Renal pelvis (tissue), 1 donor: ENCODE measurements at regions not wholly inside any gene's neighbourhood (a gene's known extent, or its start where the extent isn't known, plus 50 kb on each side); places are given as distances from the start of the nearest gene placed in this dataset.
"Not testable (repeated sequence)": the region's sequence is repeated elsewhere in the genome, so short reads cannot be mapped to it uniquely, and the experiment has no call there.

Source experiments
- DNase-seq: peaks from one replicate; pipeline ENCODE4 v3.0.0-alpha.2; 2013

GRCh38 chr9:108040783-108041182 is 551.2 kb upstream of the KLF4 start:
- no peak for DNase-seq

- no peak for DNase-seq
Observed at GRCh38 chr9:108039493-108039892, 549.9 kb upstream of the KLF4 start.

GRCh38 chr9:108039012-108039411 is 549.4 kb upstream of the KLF4 start:
- no peak for DNase-seq

GRCh38 chr9:108035487-108035886 is 545.9 kb upstream of the KLF4 start:
- no peak for DNase-seq

GRCh38 chr9:108033976-108034964 is 544.7 kb upstream of the KLF4 start:
- peak; percentile 40 for DNase-seq

GRCh38 chr9:108032079-108032478 is 542.5 kb upstream of the KLF4 start:
- not testable (repeated sequence) for DNase-seq

GRCh38 chr9:108031221-108031620 is 541.7 kb upstream of the KLF4 start:
- not testable (repeated sequence) for DNase-seq

GRCh38 chr9:108026718-108027117 is 537.1 kb upstream of the KLF4 start:
- DNase-seq: not testable (repeated sequence)

DNA sequence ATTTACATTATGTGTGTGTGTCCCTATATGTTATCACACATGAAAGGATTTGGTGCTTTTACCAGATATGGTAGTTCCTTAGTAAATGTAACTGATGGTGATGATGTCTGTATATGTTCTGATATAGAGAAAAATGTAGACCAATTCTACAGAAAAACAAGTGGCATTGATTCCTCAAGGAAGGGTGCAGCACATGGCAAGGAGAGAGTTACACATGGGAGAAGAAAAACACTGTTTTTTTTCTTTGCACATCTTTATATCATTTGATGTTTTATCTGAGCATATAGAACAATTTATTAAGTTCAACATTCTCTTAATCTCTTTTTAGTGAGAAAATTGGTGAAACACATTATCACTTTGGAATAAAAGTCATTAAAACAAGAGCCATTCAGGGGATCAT is 535.0 kb upstream of the KLF4 start:
- DNase-seq: no peak

DNA sequence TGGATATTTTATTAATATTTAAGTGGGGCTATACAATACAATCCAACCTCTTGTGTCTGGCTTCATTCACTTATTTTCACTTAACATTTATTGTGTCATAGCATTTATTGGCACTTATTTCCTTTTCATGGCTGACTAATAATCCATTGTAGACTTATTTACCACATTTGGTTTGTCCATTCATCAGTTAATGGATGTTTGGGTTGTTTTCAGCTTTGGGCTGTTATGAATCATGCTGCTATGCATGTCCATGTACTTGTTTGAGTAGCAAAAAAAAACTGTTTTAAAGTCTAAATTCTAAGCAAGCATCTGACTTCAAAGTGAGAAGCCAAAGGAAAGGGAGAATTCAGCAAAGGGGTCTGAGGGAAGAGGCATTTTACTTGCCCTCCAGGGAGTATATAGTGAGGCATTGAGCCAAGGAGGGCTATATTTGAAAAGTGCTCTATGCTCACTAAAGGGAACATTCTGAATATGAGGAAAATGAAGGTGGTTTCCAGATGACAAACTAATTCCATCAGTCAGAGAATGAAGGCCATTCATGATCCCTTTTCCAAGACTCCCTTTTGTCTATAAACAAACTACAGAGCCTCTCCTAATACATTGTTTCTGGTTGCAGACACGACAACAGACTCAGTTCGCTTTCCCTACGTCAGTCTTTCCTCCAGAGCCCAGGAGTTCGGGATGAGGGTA is 532.8 kb upstream of the KLF4 start:
- DNase-seq: no peak

DNA sequence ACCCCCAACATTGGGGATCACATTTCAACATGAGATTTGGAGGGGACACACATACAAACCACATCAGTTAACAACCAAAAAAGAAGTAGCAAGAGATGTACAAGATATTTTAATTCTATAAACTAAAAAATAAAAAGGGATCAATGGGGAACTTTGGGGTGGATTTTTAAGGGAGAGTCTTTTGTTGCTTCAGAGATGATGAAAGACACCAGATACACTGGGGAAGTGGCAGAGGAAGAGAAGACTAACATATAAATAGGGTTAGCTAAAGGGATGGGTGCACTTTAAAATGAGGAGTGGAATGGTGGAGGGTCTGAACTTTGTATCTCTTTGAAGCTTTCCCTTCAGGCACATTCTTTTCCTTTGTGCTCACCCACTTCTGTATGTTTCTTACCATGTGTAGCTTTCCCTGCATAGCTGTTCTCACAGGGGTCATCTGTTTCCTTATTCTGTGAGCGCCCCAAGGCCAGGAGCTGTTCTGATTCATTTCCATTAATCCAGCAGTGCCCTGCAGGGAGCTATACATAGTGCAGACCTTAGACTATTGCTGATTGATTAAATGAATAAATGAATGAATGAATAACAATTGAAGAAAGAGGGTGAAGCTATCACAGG is 531.6 kb upstream of the KLF4 start:
- DNase-seq: no peak

GRCh38 chr9:108019821-108020220 is 530.3 kb upstream of the KLF4 start:
- no peak for DNase-seq

DNA sequence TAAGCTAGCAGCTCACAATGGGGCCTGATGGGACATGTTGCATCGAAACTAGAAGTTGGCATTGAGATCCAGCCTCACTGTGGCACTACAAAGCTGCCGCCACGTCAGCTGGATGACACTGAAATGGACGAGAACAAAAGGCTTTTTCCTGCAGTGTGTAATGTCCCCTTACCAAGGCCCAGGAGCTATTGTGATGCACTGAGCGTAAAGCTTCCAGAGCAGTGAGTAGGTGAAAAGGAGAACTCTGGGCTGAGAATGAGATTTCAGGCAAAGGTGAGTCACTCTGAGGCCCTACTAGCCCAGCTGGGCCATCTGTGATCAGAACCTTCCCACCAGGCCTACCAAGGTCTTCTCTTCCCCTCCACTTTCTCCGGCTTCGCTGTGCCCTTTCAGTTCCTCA is 528.1 kb upstream of the KLF4 start:
- no peak for DNase-seq

GRCh38 chr9:108016446-108016845 is 526.9 kb upstream of the KLF4 start:
- no peak for DNase-seq

DNA sequence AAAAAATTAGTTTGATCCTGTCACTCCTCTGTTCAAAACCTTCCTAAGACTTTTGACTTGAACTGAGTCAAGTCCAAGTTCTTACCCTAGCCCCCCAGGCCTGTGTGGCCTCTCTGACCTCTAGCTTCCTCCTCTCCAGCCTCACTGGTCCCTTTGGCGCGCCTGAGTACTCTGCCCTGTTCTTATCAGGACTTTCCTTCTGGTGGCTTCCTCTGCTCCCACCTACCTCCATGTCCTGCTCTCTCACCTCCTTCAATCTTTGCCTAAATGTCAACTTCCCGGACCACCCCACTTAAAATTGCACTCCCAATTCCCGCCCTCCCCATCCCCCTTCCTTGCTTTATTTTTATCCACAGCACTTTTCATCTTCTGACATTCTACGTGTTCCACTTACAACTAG is 526.1 kb upstream of the KLF4 start:
- DNase-seq: no peak

- DNase-seq: no peak
Observed at GRCh38 chr9:108014353-108014752, 524.8 kb upstream of the KLF4 start.

DNA sequence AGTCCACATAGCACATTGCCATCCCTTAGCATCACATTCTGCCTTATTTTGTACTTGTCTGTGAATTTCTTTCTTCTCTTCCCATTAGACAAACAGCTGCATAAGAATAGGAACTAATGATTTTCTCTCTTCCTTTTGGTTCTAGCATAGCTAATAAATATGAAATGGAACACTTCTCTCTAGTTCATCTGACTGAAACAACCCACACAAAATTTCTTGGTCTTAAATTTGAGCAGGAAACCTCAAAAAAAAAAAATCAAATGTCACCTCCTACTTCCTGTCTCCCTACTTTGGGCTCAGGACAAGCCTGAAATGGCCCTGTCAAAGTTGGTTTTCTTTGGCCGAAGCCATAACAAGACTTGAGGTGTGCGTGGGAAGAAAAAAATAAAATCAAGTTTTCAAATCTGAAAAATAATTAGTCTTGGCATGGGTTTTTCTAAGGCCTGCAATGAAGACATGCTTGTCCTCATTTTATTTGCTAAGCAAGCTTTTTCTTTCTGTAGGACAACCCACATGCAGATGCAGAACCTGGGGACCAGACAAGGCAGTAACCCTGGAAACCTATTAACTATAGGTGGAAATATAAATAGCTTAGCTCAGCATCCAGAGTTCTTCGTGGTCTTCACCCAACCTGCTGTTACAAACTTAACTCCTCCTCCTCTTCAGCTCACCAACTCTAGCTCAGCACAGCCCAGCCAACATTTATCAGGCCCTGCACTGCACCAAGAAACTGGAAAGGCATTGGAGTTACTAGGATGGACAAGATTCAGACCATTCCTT is 523.5 kb upstream of the KLF4 start:
- no peak for DNase-seq

- DNase-seq: no peak
Observed at GRCh38 chr9:108012405-108012804, 522.8 kb upstream of the KLF4 start.

- DNase-seq: no peak
Observed at GRCh38 chr9:108003526-108003925, 514.0 kb upstream of the KLF4 start.

- peak; percentile 69 for DNase-seq
Observed at GRCh38 chr9:108002371-108002956, 512.9 kb upstream of the KLF4 start.

DNA sequence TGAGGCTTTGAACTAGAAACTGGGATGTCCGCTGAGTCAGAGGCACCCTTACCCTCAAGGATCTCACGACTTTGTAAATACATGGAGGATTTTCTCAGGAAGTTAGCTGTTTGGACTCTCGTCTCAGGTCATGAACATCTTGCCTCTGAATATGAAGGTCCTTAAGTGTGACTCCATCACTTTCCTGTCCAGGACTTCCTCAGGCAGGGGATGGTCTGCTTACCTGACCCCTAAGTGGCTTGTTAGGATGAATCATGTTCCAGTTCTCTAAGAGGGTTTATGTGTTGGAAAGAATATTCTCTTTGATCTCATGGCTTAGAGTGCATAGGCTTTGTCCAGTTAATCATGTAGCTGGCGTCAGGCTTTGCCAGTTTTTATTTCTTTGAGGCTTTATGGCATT is 511.7 kb upstream of the KLF4 start:
- DNase-seq: peak; percentile 40

DNA sequence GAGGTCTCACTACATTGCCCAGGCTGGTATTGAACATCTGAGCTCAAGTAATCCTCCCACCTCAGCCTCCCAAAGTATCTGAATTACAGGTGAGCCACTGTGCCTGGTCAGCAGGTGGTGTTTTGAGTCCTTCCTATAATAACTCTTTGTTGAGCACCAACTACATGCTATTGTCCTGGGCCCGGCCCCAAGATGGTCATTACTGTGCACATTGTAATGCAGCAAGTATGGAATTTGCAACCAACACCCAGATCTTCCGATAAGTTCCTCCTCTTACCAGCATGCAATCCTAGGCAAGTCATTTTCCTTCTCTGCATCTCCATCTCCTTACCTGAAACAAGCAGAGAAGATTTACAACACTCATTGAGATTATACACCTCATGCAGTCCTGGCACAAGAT is 510.3 kb upstream of the KLF4 start:
- DNase-seq: no peak
